K562 (cell line): ENCODE measurements at regions not wholly inside any gene's neighbourhood (a gene's known extent, or its start where the extent isn't known, plus 50 kb on each side); places are given as distances from the start of the nearest gene placed in this dataset.

Experiments
- ATAC-seq: fragments of 200-7000 bp; cut with Tn5 transposase; 3 replicates; pipeline ENCODE4 v1.9.1; 2020; ENCODE audit warnings: moderate library complexity
- BruUV-seq: library from RNA; stranded (reverse); fragments of 400-500 nt; replicated peaks from 2 replicates; lab custom pipeline; 2021; lab: Mats Ljungman, UMichigan
- CTCF ChIA-PET: fragments of 300-600 bp; formaldehyde crosslinking; extraction: SDS; loops from one replicate; lab custom pipeline; 2021; ENCODE audit warnings: low intra/inter-chr PET ratio; lab: Yijun Ruan, JAX
- POLR2A ChIA-PET: fragments of 300-600, 350-650 bp; sonication (Branson Sonifier 250); formaldehyde crosslinking; extraction: SDS; loops from one replicate; lab custom pipeline; 2021; ENCODE audit warnings: antibody characterized with exemption, inconsistent platforms; lab: Yijun Ruan, JAX
- DNase-seq, 4 experiments: peaks; one replicate each; pipeline versions ENCODE4 v3.0.0 to v3.0.0-alpha.2; 2011 to 2018; ENCODE audit warnings: low spot score in 3 of 4, mixed read lengths in 3 of 4; ENCODE audit errors: extremely low read depth in 1 of 4
- FAIRE-seq: peaks from 2 replicates; lab custom pipeline; 2011; peaks lifted over from hg19 to GRCh38; lab: Jason Lieb, UNC
- H2AFZ ChIP-seq: 2 replicates; pipeline ENCODE4 v1.6.0; 2011; ENCODE audit warnings: low read depth, low read length, control low read depth, inconsistent platforms
- H3K27ac ChIP-seq: fragments of 200-600 bp; 3 replicates; pipeline ENCODE4 v1.8.0; 2011; ENCODE audit warnings: low read depth, mild to moderate bottlenecking, control low read depth, inconsistent platforms, low read length, moderate library complexity, mixed read lengths; ENCODE audit errors: extremely low read depth
- H3K27me3 ChIP-seq, 2 experiments: fragments of 300-600 bp in 1 of 2; 2 replicates in 1 of 2; 3 replicates in 1 of 2; pipeline versions ENCODE4 v1.6.0 to v1.8.0; 2011; ENCODE audit warnings: inconsistent platforms in 2 of 2, low read length in 2 of 2, mild to moderate bottlenecking in 1 of 2, mixed read lengths in 1 of 2, moderate library complexity in 1 of 2; ENCODE audit not compliant: control insufficient read depth in 2 of 2, insufficient read depth in 2 of 2
- H3K36me3 ChIP-seq: fragments of 300-600 bp; 3 replicates; pipeline ENCODE4 v1.8.0; 2011; ENCODE audit warnings: mild to moderate bottlenecking, low read length, inconsistent platforms; ENCODE audit not compliant: control insufficient read depth, insufficient read depth
- H3K4me1 ChIP-seq, 2 experiments: fragments of 200-600 bp in 1 of 2; replicated peaks in 1 of 2; 2 replicates in 1 of 2; 3 replicates in 1 of 2; pipeline versions ENCODE4 v1.5.1 to v1.8.0; 2011; ENCODE audit warnings: inconsistent platforms in 2 of 2, low read length in 2 of 2, mild to moderate bottlenecking in 1 of 2, mixed read lengths in 1 of 2, moderate library complexity in 1 of 2; ENCODE audit not compliant: control insufficient read depth in 2 of 2, insufficient read depth in 2 of 2
- H3K4me2 ChIP-seq: 2 replicates; pipeline ENCODE4 v1.6.1; 2011; ENCODE audit warnings: low read length, control low read depth, inconsistent platforms, mixed read lengths; ENCODE audit not compliant: insufficient read depth
- H3K4me3 ChIP-seq: fragments of 200-600 bp; sonication (generic), shearing (Covaris generic); 2 replicates; pipeline ENCODE4 v1.5.1; 2016; ENCODE audit warnings: control low read depth, inconsistent platforms
- H3K79me2 ChIP-seq: fragments of 200-600 bp; 3 replicates; pipeline ENCODE4 v1.8.0; 2011; ENCODE audit warnings: low read length, inconsistent platforms; ENCODE audit not compliant: control insufficient read depth, insufficient read depth
- H3K9ac ChIP-seq, 2 experiments: 2 replicates each; pipeline versions ENCODE4 v1.6.0 to v1.6.1; 2011; ENCODE audit warnings: low read depth in 2 of 2, low read length in 2 of 2, control low read depth in 1 of 2, inconsistent platforms in 1 of 2, mild to moderate bottlenecking in 1 of 2, mixed read lengths in 1 of 2; ENCODE audit not compliant: insufficient read depth in 1 of 2
- H3K9me1 ChIP-seq: one replicate; pipeline ENCODE4 v1.6.0; 2011; ENCODE audit warnings: inconsistent platforms, mild to moderate bottlenecking, low read length, moderate library complexity; ENCODE audit not compliant: control insufficient read depth, insufficient read depth
- H3K9me3 ChIP-seq: replicated peaks from 2 replicates; pipeline ENCODE4 v1.5.1; 2011; ENCODE audit warnings: low read depth, low read length, inconsistent platforms; ENCODE audit not compliant: control insufficient read depth, insufficient read depth
- H4K20me1 ChIP-seq: replicated peaks from 2 replicates; pipeline ENCODE4 v1.6.1; 2011; ENCODE audit warnings: low read length, inconsistent platforms, mixed read lengths; ENCODE audit not compliant: control insufficient read depth, insufficient read depth
- FOXM1 ChIP-seq, 2 experiments: fragments of 450-650 bp in 1 of 2; sonication (generic) in 1 of 2; formaldehyde crosslinking in 1 of 2; IDR thresholded peaks; 2 replicates each; pipeline versions ENCODE4 v1.6.1 to v1.9.0; 2017 to 2022; ENCODE audit warnings: low read depth in 2 of 2, mild to moderate bottlenecking in 2 of 2, missing genetic modification reagents in 1 of 2, moderate library complexity in 1 of 2
- KLF6 ChIP-seq: fragments of 250-450 bp; sonication (Bioruptor Pico); IDR thresholded peaks from 2 replicates; pipeline ENCODE4 v1.4.0; 2020; ENCODE audit warnings: mild to moderate bottlenecking, moderate library complexity, borderline replicate concordance
- MYBL2 ChIP-seq, 2 experiments: fragments of 450-650 bp in 1 of 2; sonication (generic) in 1 of 2; formaldehyde crosslinking in 1 of 2; IDR thresholded peaks; 2 replicates each; pipeline versions ENCODE4 v1.6.1 to v1.8.1; 2017 to 2022; ENCODE audit warnings: borderline replicate concordance in 1 of 2, inconsistent platforms in 1 of 2, low read depth in 1 of 2, mild to moderate bottlenecking in 1 of 2, missing genetic modification reagents in 1 of 2, moderate library complexity in 1 of 2
- NCOR1 ChIP-seq: fragments of 450-650 bp; IDR thresholded peaks from 2 replicates; pipeline ENCODE4 v1.6.1; 2016; ENCODE audit warnings: mild to moderate bottlenecking, moderate library complexity
- SIX5 ChIP-seq, 2 experiments: IDR thresholded peaks; 2 replicates each; pipeline ENCODE4 v1.6.1; 2011; ENCODE audit warnings: low read length in 2 of 2, borderline replicate concordance in 1 of 2, low read depth in 1 of 2, mild to moderate bottlenecking in 1 of 2, moderate library complexity in 1 of 2; ENCODE audit not compliant: insufficient read depth in 1 of 2
- SMARCB1 ChIP-seq: IDR thresholded peaks from 2 replicates; pipeline ENCODE4 v1.6.1; 2011; ENCODE audit warnings: improper control_type of control experiment, low read depth; ENCODE audit not compliant: insufficient read length
- SOX6 ChIP-seq: fragments of 450-650 bp; IDR thresholded peaks from 2 replicates; pipeline ENCODE4 v1.6.1; 2014; ENCODE audit warnings: mild to moderate bottlenecking
- STAT5B ChIP-seq: fragments of 250-450 bp; sonication (Bioruptor Pico); IDR thresholded peaks from 2 replicates; pipeline ENCODE4 v1.8.0; 2021; ENCODE audit warnings: mild to moderate bottlenecking, inconsistent platforms
- TEAD2 ChIP-seq: fragments of 450-650 bp; IDR thresholded peaks from 2 replicates; pipeline ENCODE4 v1.6.1; 2016; ENCODE audit warnings: missing genetic modification characterization, control low read depth, missing compliant biosample characterization
- ZFX ChIP-seq: sonication (generic); formaldehyde crosslinking; IDR thresholded peaks from 2 replicates; pipeline ENCODE4 v1.8.0; 2022; ENCODE audit warnings: mild to moderate bottlenecking, missing genetic modification reagents, moderate library complexity
- ZNF408 ChIP-seq: fragments of 250-450 bp; sonication (Bioruptor Pico); IDR thresholded peaks from 2 replicates; pipeline ENCODE4 v1.4.0; 2020; ENCODE audit warnings: low read depth, mild to moderate bottlenecking, moderate library complexity
- in situ Hi-C: fragments of 300-500 bp; cut with MboI; formaldehyde crosslinking; loops from 4 replicates; pipeline ENCODE4 v1.15.0; 2018; ENCODE audit warnings: inconsistent platforms, mixed read lengths
- intact Hi-C: fragments of 100-400 bp; cut with micrococcal nuclease; formaldehyde crosslinking; loops from 2 replicates; pipeline ENCODE4 v1.14.2; 2022
- TF ChIP-seq, protein P1 (sequence below): IDR thresholded peaks from 2 replicates; pipeline ENCODE4 v1.6.1; 2011; ENCODE audit not compliant: insufficient read length; ENCODE audit errors: extremely low read depth
- TF ChIP-seq, protein P2 (sequence below): fragments of 450-650 bp; IDR thresholded peaks from 2 replicates; pipeline ENCODE4 v1.6.1; 2017; ENCODE audit warnings: antibody characterized with exemption, mild to moderate bottlenecking
- TF ChIP-seq, protein P3 (sequence below): fragments of 450-650 bp; formaldehyde crosslinking; IDR thresholded peaks from 2 replicates; pipeline ENCODE4 v1.4.0; 2020; ENCODE audit warnings: mild to moderate bottlenecking, moderate library complexity
- TF ChIP-seq, protein P4 (sequence below): fragments of 250-450 bp; sonication (Bioruptor Pico); IDR thresholded peaks from 2 replicates; pipeline ENCODE4 v1.5.1; 2021; ENCODE audit warnings: mild to moderate bottlenecking

DNA sequence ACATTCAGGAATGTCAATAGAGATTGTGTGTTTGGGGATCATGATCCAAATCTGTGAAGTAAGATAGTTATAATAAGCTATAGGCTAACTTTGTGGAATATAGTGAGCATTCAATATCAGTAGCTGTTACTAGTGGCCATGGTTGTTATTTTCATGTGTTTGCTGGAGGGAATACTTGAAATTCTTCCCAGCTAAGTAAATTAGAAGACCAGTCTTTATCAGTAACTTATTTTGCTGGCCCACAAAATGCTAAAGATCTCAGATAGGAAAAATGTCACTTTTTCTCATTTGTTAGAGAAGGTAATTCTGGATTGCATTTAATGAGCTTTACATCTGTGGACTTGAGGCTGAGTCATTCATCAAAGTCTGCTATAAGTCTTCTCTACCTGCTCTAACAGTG, 156.1 kb upstream of the LRRC7 start:
- H3K27ac ChIP-seq: no peak overlapping the region
- no peaks in the 10 kb centered on the region for H3K9me1 ChIP-seq
- H3K4me2 ChIP-seq: no peak overlapping the region
- in situ Hi-C loops (no loop called here), intact Hi-C loops (no loop called here)
- no peak overlapping the region for H3K4me3 ChIP-seq
- H2AFZ ChIP-seq: no peak overlapping the region
- POLR2A ChIA-PET: interaction anchor here (0.7 kb wide), 1 partner anchor 181 kb away, joined by 4 read pairs; no protein-coding TSS in a partner anchor
- ATAC-seq (no peak), FAIRE-seq (no peak), DNase-seq (no peak)
- no peaks in the 10 kb centered on the region for H3K79me2 ChIP-seq
- H4K20me1 ChIP-seq: no peaks in the 10 kb centered on the region
- H3K27me3 ChIP-seq: no peaks in the 10 kb centered on the region
- no peaks in the 10 kb centered on the region for H3K9me3 ChIP-seq
- no peaks in the 10 kb centered on the region for H3K4me1 ChIP-seq
- no peaks in the 10 kb centered on the region for H3K36me3 ChIP-seq
- H3K9ac ChIP-seq: no peak overlapping the region
- CTCF ChIA-PET: no interaction called here
- no TSS peak for BruUV-seq
- TF ChIP-seq SIX5 (IDR thresholded peaks at IDR 0.05; ENCODE audit: borderline replicate concordance in 1 of 2, insufficient read depth in 1 of 2, low read depth in 1 of 2, low read length in 2 of 2): no peak
- TF ChIP-seq NCOR1: no peak
- no peak for TF ChIP-seq SMARCB1
- TF ChIP-seq, protein P1, sequence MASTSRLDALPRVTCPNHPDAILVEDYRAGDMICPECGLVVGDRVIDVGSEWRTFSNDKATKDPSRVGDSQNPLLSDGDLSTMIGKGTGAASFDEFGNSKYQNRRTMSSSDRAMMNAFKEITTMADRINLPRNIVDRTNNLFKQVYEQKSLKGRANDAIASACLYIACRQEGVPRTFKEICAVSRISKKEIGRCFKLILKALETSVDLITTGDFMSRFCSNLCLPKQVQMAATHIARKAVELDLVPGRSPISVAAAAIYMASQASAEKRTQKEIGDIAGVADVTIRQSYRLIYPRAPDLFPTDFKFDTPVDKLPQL: no peak
- no peak for TF ChIP-seq MYBL2 (IDR thresholded peaks at IDR 0.05; ENCODE audit: low read depth)
- no peak for TF ChIP-seq MYBL2 (CRISPR knock-in tag; IDR thresholded peaks at IDR 0.05; ENCODE audit: borderline replicate concordance)
- no peak for TF ChIP-seq SOX6
- no peak for TF ChIP-seq FOXM1 (IDR thresholded peaks at IDR 0.05; ENCODE audit: low read depth)
- no peak for TF ChIP-seq FOXM1 (CRISPR knock-in tag; IDR thresholded peaks at IDR 0.05; ENCODE audit: low read depth)
- no peak for TF ChIP-seq ZNF408 (CRISPR knock-in tag)
- TF ChIP-seq, protein P2, sequence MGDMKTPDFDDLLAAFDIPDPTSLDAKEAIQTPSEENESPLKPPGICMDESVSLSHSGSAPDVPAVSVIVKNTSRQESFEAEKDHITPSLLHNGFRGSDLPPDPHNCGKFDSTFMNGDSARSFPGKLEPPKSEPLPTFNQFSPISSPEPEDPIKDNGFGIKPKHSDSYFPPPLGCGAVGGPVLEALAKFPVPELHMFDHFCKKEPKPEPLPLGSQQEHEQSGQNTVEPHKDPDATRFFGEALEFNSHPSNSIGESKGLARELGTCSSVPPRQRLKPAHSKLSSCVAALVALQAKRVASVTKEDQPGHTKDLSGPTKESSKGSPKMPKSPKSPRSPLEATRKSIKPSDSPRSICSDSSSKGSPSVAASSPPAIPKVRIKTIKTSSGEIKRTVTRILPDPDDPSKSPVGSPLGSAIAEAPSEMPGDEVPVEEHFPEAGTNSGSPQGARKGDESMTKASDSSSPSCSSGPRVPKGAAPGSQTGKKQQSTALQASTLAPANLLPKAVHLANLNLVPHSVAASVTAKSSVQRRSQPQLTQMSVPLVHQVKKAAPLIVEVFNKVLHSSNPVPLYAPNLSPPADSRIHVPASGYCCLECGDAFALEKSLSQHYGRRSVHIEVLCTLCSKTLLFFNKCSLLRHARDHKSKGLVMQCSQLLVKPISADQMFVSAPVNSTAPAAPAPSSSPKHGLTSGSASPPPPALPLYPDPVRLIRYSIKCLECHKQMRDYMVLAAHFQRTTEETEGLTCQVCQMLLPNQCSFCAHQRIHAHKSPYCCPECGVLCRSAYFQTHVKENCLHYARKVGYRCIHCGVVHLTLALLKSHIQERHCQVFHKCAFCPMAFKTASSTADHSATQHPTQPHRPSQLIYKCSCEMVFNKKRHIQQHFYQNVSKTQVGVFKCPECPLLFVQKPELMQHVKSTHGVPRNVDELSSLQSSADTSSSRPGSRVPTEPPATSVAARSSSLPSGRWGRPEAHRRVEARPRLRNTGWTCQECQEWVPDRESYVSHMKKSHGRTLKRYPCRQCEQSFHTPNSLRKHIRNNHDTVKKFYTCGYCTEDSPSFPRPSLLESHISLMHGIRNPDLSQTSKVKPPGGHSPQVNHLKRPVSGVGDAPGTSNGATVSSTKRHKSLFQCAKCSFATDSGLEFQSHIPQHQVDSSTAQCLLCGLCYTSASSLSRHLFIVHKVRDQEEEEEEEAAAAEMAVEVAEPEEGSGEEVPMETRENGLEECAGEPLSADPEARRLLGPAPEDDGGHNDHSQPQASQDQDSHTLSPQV: no peak
- TF ChIP-seq, protein P3, sequence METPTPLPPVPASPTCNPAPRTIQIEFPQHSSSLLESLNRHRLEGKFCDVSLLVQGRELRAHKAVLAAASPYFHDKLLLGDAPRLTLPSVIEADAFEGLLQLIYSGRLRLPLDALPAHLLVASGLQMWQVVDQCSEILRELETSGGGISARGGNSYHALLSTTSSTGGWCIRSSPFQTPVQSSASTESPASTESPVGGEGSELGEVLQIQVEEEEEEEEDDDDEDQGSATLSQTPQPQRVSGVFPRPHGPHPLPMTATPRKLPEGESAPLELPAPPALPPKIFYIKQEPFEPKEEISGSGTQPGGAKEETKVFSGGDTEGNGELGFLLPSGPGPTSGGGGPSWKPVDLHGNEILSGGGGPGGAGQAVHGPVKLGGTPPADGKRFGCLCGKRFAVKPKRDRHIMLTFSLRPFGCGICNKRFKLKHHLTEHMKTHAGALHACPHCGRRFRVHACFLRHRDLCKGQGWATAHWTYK: no peak
- TF ChIP-seq, protein P4, sequence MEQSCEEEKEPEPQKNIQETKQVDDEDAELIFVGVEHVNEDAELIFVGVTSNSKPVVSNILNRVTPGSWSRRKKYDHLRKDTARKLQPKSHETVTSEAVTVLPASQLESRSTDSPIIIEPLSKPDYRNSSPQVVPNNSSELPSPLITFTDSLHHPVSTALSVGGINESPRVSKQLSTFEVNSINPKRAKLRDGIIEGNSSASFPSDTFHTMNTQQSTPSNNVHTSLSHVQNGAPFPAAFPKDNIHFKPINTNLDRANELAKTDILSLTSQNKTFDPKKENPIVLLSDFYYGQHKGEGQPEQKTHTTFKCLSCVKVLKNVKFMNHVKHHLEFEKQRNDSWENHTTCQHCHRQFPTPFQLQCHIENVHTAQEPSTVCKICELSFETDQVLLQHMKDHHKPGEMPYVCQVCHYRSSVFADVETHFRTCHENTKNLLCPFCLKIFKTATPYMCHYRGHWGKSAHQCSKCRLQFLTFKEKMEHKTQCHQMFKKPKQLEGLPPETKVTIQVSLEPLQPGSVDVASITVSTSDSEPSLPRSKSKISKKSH: no peak
- TF ChIP-seq KLF6 (CRISPR knock-in tag): no peak
- TF ChIP-seq TEAD2 (tag): no peak
- no peak for TF ChIP-seq ZFX (CRISPR knock-in tag)
- no peak for TF ChIP-seq STAT5B (CRISPR knock-in tag)
